ENCODE measurements at regions not wholly inside any gene's neighbourhood (a gene's known extent, or its start where the extent isn't known, plus 50 kb on each side); places are given as distances from the start of the nearest gene placed in this dataset.

- no peak overlapping the region for H3K4me3 ChIP-seq
- H3K4me1 ChIP-seq: no peaks in the 10 kb centered on the region
- H3K36me3 ChIP-seq: no peaks in the 10 kb centered on the region
- DNase-seq (ENCODE audit: extremely low spot score in 2 of 2): no peak
- H3K9me3 ChIP-seq: no peaks in the 10 kb centered on the region
- H3K27ac ChIP-seq: no peak overlapping the region
- intact Hi-C loops (cut with DNase I): no loop called here
- no peak for TF ChIP-seq POLR2A (IDR thresholded peaks at IDR 0.05)
- no peak for TF ChIP-seq CTCF (IDR thresholded peaks at IDR 0.05)
- H3K27me3 ChIP-seq: no peaks in the 10 kb centered on the region
These were observed 108.1 kb upstream of the TPM1 start for GRCh38 chr15:62934236-62934971.

- no peak for TF ChIP-seq CTCF (IDR thresholded peaks at IDR 0.05)
- TF ChIP-seq POLR2AphosphoS5 (IDR thresholded peaks at IDR 0.05; ENCODE audit: insufficient read depth in 1 of 2, low read depth in 1 of 2): no peak
- TF ChIP-seq POLR2A (IDR thresholded peaks at IDR 0.05): no peak
- Histone ChIP-seq H3K27ac (no peak overlapping the region), H3K27me3 (no peaks in the 10 kb centered on the region), H3K4me1 (peaks cover 10% of the 10 kb centered on the region), H3K9me3 (no peaks in the 10 kb centered on the region), H3K36me3 (no peaks in the 10 kb centered on the region), H3K4me3 (no peak overlapping the region)
- intact Hi-C loops (cut with DNase I): no loop called here
- no peak for DNase-seq (ENCODE audit: extremely low spot score in 2 of 2)
These were observed 107.1 kb upstream of the TPM1 start for GRCh38 chr15:62935300-62936081.

- intact Hi-C loops (cut with DNase I): no loop called here
- DNase-seq (ENCODE audit: extremely low spot score in 2 of 2): no peak
- no peaks in the 10 kb centered on the region for H3K9me3 ChIP-seq
- H3K36me3 ChIP-seq: no peaks in the 10 kb centered on the region
- TF ChIP-seq POLR2A (IDR thresholded peaks at IDR 0.05) (no peak), POLR2AphosphoS5 (IDR thresholded peaks at IDR 0.05; ENCODE audit: insufficient read depth in 1 of 2, low read depth in 1 of 2) (no peak), CTCF (IDR thresholded peaks at IDR 0.05) (no peak)
- peaks cover 19% of the 10 kb centered on the region for H3K4me1 ChIP-seq
- no peak overlapping the region for H3K4me3 ChIP-seq
- no peak overlapping the region for H3K27ac ChIP-seq
- H3K27me3 ChIP-seq: no peaks in the 10 kb centered on the region
These were observed 103.7 kb upstream of the TPM1 start for GRCh38 chr15:62938825-62939224.

GRCh38 chr15:62940093-62940754, 102.3 kb upstream of the TPM1 start:
- TF ChIP-seq POLR2AphosphoS5 (IDR thresholded peaks at IDR 0.05; ENCODE audit: insufficient read depth in 1 of 2, low read depth in 1 of 2): no peak
- TF ChIP-seq POLR2A (IDR thresholded peaks at IDR 0.05): no peak
- no peak for TF ChIP-seq CTCF (IDR thresholded peaks at IDR 0.05)
- no peaks in the 10 kb centered on the region for H3K9me3 ChIP-seq
- DNase-seq (ENCODE audit: extremely low spot score in 2 of 2): peak in 1 of 2 donors; percentile 83
- H3K27ac ChIP-seq: peak overlapping the region; percentile 79
- H3K4me3 ChIP-seq: no peak overlapping the region
- no peaks in the 10 kb centered on the region for H3K36me3 ChIP-seq
- H3K27me3 ChIP-seq: no peaks in the 10 kb centered on the region
- intact Hi-C loops (cut with DNase I): no loop called here
- H3K4me1 ChIP-seq: peaks cover 19% of the 10 kb centered on the region
